GM18867 (cell line): ENCODE measurements at regions not wholly inside any gene's neighbourhood (a gene's known extent, or its start where the extent isn't known, plus 50 kb on each side); places are given as distances from the start of the nearest gene placed in this dataset.

Experiments used
- ATAC-seq: cut with Tn5 transposase; IDR thresholded peaks from one replicate; pipeline ENCODE4 v1.9.1; 2021; ENCODE audit warnings: mild to moderate bottlenecking, moderate library complexity; ENCODE audit not compliant: unreplicated experiment

DNA sequence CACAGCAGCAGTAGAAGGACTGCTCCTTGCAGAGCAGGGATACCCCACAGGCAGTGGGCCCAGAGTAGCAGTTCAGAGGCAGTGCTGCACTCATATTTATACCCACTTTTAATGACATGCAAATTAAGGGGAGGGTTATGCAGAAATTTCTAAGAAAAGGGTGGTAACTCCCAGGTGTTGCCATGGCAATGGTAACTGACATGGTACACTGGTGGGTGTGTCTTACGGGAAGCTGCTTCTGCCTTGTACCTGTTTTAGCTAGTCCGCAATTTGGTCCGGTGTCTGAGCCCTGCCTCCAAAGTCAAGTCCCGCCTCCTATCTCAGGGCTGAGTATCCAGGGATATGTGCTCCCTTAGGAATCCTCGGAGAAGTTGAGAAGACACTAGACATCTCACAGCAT is 79.2 kb upstream of the UQCRFS1 start:
- no peak for ATAC-seq

DNA sequence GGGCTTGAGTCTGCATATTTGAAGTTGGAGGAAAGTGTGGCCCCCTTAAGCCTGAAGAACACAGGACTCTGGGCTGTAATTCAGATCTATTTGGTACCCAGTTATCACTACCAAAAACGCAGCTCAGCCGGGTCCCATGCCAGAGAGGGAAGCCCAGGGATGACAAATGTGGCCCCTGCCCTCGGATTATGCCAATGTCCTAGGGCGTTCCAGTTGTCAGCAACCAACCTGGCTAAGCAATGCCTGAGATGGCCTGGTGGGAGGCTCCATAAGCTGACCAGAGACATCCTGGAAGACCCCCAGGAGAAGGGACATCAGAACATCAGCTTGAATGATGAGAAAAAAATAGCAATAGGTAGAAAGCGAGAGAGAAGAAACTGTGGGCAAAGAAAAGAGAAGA is 79.6 kb upstream of the UQCRFS1 start:
- no peak for ATAC-seq

DNA sequence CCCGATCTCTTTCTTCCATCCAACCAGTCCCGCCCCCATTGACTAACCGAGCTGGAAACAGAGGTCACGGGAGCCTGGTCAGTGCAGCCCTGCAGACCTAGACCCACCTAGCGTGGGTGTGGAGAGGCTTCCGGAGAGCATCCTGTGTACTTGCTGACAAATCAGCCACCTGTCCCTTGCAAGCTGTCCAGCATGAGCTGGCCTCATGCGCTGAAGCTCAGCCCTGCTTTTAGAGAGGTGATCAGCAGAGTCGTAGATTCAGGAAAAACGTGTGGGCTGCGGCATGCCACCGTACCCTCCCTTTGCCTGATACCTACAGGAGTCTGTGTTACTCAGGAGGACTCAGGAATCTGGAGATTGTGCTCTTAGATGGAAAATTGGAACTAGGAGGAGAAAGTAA is 80.3 kb upstream of the UQCRFS1 start:
- no peak for ATAC-seq

DNA sequence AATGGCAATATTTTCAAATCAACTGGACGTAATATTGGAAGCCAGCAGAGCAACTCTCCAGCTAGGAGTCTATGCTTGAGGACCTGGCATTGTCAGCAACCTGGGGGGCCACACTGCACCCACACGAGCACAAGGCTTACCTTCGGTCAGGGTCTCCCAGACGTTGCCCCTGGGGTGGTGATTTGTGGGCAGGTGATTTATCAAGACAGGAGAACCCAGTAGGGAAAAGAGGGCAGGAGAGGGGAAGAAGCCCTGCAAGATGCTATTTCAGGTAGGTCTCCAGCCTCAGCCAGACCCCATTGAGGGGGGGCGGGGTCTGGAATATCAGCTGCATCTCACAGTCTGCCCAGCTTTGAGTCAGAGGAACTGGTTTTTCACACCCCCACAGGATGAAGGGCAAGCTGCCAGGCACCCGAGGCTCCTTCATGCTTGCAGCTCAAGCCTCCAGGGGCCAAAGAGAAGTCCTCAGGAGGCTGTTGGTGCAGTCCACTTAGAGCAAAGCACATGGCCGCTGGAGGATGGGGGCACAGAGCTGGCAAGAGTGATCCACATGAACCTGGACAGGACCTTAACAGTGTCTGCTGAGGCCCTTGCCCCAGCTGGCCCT is 80.9 kb upstream of the UQCRFS1 start:
- ATAC-seq, result no peak

DNA sequence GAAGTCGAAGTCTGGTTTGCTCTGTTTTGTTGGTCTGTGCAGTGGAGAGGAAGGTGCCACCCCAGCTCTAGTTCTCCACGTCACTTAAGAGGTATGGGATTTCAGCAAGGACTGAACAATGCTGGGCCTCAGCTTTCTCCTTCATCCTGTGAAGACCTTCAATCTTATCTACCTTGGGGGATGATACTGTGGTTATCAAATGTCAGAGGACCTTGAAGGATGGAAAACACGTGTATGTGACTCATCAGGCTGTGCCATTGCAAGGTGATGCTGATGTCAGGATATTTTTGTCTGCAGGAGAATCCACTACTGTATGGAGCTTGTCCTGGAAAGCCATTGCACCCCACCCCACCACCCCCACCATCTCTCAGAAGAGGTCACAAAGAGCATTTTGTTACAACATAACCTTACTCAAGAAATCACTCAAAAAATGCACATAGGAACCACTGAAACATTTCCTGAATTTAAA is 81.4 kb upstream of the UQCRFS1 start:
- no peak for ATAC-seq

DNA sequence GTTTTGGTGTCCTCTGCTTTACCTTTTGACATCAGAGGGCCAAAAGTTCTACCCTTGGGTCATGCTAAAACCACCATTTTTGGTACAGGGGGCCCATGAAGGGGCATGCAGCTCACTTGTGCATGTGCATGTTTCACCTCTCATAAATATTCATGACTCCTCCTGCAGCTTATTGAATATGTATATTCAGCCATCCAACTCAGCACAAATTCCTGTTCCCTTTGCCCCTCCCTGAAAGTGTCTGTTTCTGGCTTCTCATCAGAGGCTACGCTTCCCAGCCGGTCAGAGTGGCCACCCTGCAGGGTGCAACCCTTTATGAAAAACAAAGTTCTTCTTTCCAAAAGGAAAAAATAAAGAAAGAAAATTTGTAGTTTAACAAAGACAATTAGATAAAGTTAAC is 82.3 kb upstream of the UQCRFS1 start:
- no peak for ATAC-seq

DNA sequence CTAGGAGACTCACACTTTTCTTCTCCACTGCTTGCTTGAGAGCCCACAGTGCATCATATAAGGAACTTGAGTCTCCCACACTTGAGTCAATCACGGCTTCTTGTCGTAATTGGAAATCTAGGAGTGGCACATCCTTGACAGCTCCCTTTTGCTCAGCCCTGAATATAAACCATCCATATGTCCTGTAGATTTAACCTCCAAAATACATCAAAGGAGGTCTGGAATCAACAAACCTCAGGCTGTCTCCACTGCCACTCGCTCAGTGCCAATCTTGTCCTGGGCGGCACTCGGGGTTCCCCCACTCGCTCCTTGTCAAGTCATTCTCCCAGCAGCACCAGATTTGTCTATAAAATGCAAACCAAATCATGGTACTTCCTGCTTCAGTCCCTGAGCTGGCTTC is 84.4 kb upstream of the UQCRFS1 start:
- ATAC-seq, result no peak

DNA sequence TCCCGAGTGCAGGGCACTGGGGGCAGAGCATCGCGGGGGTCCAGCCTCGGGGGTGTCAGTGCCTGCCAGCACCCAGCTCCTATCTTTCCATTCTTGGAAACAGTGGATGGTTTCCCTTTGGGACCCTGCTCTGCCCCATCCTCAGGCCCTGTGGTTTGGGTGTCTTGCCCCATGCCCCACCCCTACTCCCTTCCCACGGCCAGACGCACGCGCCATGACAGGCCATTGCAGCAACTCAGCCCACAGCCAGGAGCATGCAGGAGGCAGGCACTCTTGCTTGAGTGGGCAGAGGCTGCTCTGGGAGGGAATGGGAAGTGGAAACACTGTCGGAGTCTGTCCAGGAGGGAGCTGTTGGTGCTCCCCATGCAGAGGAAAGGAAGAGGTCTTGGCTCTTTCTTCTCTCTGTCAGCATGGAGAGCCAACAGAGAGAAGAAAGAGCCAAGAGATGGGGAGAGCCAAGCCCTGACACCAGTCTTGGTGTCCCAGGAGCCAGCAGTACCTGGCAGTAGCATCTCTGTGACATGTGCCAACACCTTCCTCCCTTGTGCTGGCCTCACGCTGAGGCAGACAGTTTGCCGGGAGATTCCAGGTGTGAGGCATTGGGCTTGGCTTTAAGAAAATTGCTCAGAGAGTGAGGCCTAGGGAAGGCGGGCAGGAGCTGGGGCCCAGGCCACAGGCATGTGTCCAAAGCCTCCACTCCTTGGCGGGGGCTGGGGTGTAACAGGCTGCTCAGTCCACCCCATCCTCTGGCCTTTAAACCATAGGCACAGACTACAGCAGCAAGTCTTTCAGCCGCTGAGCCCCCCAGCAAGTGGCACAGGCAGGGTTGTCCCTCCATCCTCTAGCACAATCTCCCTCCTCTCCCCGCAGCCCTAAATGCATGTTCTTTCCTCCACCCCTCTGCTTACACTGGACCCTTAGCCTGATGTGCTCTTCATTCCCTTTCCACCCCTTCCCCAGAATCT is 86.7 kb upstream of the UQCRFS1 start:
- ATAC-seq, result no peak

DNA sequence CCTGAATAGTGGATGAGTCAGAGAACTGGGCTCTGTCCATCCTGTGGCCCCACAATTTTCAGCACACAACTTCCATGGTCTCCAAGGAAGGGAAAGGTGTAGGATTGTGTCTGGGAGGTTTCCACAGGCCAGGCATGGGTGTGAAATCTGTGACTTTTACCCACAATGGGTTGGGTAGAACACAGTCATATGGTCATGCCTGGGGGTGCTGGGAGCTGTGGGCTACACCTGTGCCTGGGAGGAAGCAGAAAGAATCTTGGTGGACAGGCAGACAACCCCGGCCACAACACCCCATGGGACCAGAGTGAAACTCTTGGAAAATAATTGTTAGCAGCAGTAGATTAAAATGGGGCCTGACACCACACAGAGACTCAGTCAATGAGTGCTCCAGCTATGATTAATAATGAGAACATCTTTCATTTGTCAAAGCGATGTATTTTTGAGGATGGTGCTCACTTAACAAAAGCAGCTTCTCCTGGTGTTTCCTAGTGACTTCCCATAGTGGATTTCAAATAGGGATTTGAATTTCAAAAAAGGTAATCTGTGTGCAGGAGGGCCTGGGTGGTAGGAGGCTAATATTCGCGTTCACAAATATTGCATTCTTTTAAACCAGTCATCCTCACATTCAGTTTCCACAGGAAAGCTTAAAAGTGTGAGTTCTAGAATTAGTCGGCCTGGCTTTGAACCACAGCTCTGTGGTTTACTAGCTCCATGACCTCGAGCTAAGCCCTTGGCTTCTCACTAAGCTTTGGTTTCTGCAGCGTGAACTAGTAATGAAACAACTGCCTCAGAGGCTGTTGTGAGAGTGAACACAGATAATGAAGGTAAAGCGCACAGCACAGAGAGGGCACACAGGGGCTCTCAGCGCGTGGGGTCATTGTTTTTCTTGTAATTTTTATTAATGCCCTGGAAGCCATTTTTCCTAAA is 89.3 kb upstream of the UQCRFS1 start:
- peak; percentile 76 for ATAC-seq

DNA sequence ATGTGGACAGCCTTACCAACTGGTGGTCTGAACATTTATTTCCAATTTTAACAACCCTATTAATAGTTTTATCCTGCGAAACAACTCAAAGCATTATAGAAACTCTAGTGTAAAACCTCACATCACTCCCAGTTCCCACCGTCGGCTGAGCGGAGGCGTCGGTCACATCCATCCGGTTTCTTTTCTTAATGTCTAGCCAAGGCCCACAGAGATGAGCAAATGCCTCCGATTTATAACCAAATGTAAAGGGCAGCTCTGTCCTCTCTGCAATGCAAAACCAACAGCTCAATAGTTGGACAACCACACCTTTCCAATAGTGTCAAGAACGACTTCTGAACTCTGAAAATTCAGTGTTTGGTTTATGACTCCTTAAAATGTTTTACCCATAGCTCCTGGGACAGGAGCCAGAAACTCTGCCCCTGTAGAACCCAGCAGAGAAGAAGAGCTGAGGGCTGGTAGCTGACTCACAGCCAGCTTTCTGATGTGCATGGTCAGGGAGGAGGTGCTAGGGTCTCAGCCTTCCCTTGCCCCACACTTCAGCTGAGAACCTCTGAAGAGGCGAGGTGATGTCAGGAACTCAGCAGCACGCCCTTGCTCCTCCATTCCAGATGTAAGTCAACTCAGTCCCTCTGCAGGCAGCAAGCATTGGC is 90.2 kb upstream of the UQCRFS1 start:
- ATAC-seq, result no peak

DNA sequence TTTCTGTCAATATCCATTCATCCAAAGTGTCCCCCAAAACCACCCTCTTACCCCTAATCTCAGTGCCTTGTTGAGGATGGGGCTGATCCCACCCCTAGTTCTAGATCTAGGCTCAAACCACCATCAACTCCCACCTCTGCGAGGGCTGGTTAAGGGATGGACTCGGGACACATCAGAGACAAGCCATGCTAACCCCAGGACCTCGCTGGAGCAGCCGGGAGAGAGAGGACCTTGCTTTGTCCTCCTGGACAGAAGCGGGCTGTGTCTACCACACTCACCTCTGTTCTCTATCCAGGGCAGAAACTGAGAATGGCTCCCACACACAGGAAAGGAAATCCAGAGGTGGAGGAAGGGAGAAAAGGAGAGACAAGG is 90.8 kb upstream of the UQCRFS1 start:
- ATAC-seq, result no peak

DNA sequence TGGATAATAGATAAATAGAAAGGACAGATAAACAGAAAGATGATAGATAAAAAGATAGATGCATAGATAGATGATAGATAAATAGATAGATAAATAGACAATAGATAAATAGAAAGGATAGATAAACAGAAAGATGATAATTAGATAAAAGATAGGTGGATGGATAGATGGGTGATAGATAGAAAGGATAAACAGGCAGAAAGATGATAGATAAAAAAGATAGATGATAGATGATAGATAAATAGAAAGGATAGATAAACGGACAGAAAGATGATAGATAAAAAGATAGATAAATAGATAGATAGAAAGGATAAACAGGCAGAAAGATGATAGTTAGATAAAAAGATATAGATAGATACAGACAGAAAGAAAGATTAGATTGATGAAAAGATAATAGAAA is 92.3 kb upstream of the UQCRFS1 start:
- ATAC-seq, result no peak

DNA sequence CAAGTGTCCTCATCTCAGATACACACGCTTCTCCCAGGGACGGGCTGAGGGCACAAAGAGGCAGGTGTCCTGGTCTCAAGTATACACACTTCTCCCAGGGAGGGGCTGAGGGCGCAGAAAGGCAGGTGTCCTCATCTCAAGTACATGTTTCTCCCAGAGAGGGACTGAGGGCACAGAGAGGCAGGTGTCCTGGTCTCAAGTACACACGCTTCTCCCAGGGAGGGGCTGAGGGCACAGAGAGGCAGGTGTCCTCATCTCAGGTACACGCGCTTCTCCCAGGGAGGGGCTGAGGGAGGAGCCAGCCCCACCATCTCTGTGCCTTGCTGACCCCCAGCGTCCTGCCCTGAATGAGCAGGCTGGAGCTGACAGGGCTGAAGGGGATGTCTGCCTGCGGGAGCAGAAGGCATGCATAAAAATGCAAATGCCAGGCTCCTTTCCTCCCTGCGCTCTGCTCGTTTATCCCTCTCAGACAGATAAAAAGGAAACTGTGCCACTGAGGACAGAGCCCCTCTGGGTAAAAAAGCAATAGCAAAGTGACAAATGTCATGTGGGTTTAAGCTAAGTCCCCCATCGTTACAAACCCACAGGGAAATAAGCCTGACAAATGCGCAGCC is 96.1 kb upstream of the UQCRFS1 start:
- ATAC-seq, result no peak

DNA sequence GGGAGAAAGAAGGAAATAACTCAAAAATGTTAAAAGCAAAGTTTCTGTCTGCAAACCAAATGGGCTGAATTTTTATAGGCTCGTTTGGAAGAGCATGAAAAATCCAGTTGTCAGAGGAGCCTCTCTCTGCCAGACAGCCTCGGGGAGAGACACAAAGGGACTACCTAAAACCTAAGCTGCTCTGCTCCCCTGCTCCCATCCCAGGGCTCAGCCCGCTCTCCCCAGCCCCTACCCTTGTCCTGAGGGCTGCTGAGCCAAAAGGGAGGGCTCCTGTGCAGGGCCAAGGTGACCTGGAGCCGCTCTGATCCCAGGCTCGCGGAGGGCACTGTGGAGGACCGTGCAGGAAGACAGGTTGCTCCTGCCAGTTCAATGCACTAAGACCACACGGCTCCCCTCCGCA is 96.7 kb upstream of the UQCRFS1 start:
- ATAC-seq, result no peak

DNA sequence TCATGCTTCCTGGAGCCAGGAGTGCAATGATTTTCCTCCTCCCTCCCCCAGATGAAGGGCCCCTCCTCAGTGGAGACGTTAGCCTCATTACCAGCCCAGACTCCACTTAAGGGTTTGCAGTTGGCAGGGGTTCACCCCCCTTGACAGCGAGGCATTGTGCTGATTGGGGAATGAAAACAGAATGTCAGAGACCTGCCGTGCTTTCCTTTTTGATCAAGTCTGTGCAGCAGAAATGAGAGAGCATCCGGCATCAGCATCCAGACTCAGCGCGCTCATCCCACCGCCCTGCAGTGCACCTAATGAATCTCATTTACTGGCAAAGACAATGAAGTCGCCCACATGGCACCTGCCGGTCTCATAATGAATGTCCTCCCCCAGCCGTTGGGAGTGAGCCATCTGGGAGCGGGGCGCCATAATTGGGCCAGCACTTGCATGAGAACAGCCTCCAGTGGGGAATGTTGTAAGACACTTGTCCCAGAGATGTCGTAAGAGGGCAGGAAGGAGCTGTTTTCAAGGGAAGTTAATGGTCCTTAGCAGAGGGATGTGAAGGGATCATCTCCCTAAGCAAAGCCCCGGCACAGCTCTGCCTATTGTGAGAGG is 98.3 kb upstream of the UQCRFS1 start:
- no peak for ATAC-seq

DNA sequence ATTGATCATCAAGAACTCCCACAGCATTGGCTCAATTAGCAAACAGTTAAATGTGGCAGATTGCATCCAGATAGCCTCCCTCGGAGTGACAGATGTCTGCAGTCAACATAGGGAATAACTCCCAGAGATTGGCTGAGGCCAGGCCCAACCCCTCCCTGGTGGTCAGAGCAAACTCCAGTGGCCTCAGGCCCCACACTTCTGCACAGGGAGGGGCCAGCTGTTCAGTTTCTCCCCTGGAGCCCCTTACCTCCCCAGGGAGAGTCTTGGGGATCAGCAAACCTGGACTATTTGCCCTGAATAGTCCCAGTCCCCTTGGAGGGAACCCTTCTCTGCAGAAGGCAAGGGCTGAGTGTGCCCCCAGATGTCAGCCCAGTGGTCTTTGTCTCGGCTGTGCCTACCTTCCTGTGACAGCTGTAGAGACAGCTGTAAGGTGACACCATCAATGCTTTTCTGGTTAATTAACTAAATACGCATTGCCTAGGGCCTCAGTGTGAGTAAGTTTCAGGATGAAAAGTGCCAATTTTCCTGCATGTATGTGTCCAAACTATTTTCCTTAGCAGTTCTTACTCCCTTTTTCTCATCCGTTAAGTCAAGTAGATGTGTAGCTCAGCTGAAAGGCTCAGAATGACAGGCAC is 102.7 kb upstream of the UQCRFS1 start:
- no peak for ATAC-seq

DNA sequence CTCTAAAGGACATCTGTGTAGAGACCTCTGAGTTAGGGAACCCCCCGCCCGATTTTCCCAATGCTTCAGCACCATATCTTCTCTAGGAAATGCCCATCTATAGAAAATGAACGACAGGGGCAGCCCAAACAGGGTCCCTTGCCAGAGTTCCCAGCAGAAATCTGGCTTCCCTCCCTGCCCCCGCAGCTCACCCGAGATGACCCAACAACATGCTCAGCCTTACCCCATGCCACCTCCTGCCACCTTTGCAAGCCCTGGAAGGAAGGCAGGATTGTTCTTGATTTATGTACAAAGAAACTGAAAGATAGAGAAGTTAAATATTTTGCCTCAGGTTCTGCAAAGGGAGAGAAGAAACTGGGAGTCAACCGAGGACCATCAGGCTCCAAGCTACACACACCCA is 105.6 kb upstream of the UQCRFS1 start:
- no peak for ATAC-seq

DNA sequence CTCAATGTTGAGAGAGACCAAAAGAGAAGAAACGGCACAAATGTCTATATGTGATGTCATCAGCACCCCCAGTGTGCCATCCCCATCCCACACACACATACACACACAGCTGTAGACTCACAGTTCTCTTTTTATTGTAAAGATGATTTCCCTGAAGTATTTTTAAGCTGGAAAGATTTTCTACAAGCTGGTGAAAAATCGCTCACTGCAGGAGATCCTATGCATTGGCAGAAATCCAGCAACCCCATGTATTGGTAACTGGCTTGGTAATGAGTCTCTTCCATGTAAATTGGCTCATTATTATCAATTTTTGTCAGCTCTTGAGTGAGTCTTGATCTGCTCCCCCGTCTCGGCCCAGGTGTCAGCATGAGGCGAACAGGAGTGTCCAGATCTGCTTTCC is 107.1 kb upstream of the UQCRFS1 start:
- no peak for ATAC-seq

DNA sequence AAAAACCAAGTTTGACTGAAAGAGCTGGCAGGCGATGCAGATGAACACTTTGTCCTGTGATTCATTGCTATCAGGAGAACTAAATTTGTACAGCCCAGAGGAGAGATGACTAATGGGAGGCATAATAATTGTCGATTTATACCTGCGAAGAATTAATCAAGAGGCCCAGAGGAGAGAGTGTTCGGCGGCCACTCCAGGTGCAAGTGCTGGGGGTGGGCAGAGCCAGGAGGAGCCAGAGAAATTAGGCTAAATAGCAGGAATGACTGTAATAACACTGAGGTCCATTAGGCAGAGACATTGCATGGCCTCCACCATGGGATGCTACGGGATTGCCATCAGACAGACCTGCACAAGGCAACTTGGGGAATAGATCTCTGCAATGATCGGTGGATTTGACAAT is 107.7 kb upstream of the UQCRFS1 start:
- no peak for ATAC-seq

DNA sequence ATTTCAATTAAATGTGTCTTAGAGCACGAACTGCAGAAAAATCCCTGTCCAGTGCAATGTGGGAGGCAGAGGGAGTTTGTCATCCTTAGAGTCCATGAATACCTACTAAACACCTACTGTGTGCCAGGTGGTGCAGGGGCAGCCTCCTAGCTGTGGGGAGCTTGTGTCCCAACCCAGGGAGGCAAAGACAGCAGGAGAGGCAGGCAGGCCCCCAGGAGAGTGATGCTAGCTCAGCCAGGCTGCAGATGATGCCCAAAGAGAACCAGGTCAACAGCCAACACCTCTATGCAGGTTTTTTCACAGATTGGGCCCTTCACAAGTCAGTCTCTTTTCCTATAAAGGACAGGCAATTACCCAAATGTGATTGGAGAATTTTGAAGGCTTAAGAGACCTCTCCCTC is 108.2 kb upstream of the UQCRFS1 start:
- ATAC-seq, result no peak
